IMR-90 (cell line): ENCODE measurements at regions not wholly inside any gene's neighbourhood (a gene's known extent, or its start where the extent isn't known, plus 50 kb on each side); places are given as distances from the start of the nearest gene placed in this dataset.

ENCODE experiments used
- ATAC-seq: fragments of 200-7000 bp; cut with Tn5 transposase; 2 replicates; pipeline ENCODE4 v1.9.1; 2020; ENCODE audit warnings: low read depth, mild to moderate bottlenecking, moderate library complexity
- BruUV-seq: library from RNA; stranded (reverse); fragments of 400-500 nt; replicated peaks from 2 replicates; lab custom pipeline; 2021; lab: Mats Ljungman, UMichigan
- CTCF ChIA-PET: fragments of 300-600 bp; formaldehyde crosslinking; extraction: SDS; loops from one replicate; lab custom pipeline; 2021; ENCODE audit warnings: antibody characterized with exemption; lab: Yijun Ruan, JAX
- POLR2A ChIA-PET: fragments of 300-600 bp; sonication (Branson Sonifier 250); formaldehyde crosslinking; loops from one replicate; lab custom pipeline; 2022; ENCODE audit warnings: antibody characterized with exemption; ENCODE audit not compliant: unreplicated experiment; lab: Charles Lee
- DNase-seq: peaks from one replicate; pipeline ENCODE4 v3.0.0; 2013
- H2AFZ ChIP-seq: replicated peaks from 2 replicates; pipeline ENCODE3; 2013; ENCODE audit warnings: low read length, mild to moderate bottlenecking; ENCODE audit not compliant: poor library complexity
- H2AK5ac ChIP-seq: 2 replicates; pipeline ENCODE4 v1.6.1; 2013; ENCODE audit warnings: low read depth, low read length, inconsistent platforms
- H2AK9ac ChIP-seq: replicated peaks from 2 replicates; pipeline ENCODE3; 2013; ENCODE audit warnings: mild to moderate bottlenecking, low read depth, low read length, moderate library complexity; ENCODE audit not compliant: poor library complexity
- H2BK120ac ChIP-seq: 2 replicates; pipeline ENCODE4 v1.6.1; 2013; ENCODE audit warnings: low read depth, low read length, inconsistent platforms
- H2BK15ac ChIP-seq: 3 replicates; pipeline ENCODE4 v1.6.1; 2013; ENCODE audit warnings: low read depth, low read length, inconsistent platforms
- H2BK20ac ChIP-seq: 2 replicates; pipeline ENCODE4 v1.6.1; 2013; ENCODE audit warnings: low read depth, mild to moderate bottlenecking, inconsistent platforms, low read length, moderate library complexity
- H2BK5ac ChIP-seq: 2 replicates; pipeline ENCODE4 v1.6.1; 2013; ENCODE audit warnings: mild to moderate bottlenecking, low read depth, low read length, inconsistent platforms; ENCODE audit not compliant: poor library complexity, severe bottlenecking
- H3K14ac ChIP-seq: replicated peaks from 2 replicates; pipeline ENCODE4 v1.6.1; 2013; ENCODE audit warnings: low read depth, low read length, inconsistent platforms
- H3K18ac ChIP-seq: 2 replicates; pipeline ENCODE4 v1.6.1; 2013; ENCODE audit warnings: low read depth, low read length, control low read depth
- H3K23ac ChIP-seq: 2 replicates; pipeline ENCODE4 v1.6.1; 2013; ENCODE audit warnings: low read depth, low read length, inconsistent platforms
- H3K27ac ChIP-seq: 2 replicates; pipeline ENCODE4 v1.5.1; 2013; ENCODE audit warnings: mild to moderate bottlenecking, control low read depth, low read length; ENCODE audit not compliant: insufficient read depth
- H3K27me3 ChIP-seq: 2 replicates; pipeline ENCODE4 v1.6.1; 2013; ENCODE audit warnings: low read length; ENCODE audit not compliant: control insufficient read depth, insufficient read depth
- H3K36me3 ChIP-seq: 2 replicates; pipeline ENCODE4 v1.6.1; 2013; ENCODE audit warnings: low read length, mixed read lengths; ENCODE audit not compliant: control insufficient read depth, insufficient read depth
- H3K4ac ChIP-seq: 2 replicates; pipeline ENCODE4 v1.6.1; 2013; ENCODE audit warnings: low read depth, low read length, inconsistent platforms
- H3K4me1 ChIP-seq: 2 replicates; pipeline ENCODE4 v1.6.1; 2013; ENCODE audit warnings: low read length, mixed read lengths; ENCODE audit not compliant: control insufficient read depth, insufficient read depth
- H3K4me2 ChIP-seq: 2 replicates; pipeline ENCODE4 v1.6.1; 2013; ENCODE audit warnings: low read depth, mild to moderate bottlenecking, control low read depth, low read length, moderate library complexity
- H3K4me3 ChIP-seq: 2 replicates; pipeline ENCODE4 v1.5.1; 2013; ENCODE audit warnings: low read depth, mild to moderate bottlenecking, control low read depth, low read length, moderate library complexity; ENCODE audit not compliant: insufficient read depth
- H3K56ac ChIP-seq: 2 replicates; pipeline ENCODE4 v1.6.1; 2013; ENCODE audit warnings: low read length, inconsistent platforms; ENCODE audit not compliant: insufficient read depth; ENCODE audit errors: extremely low read depth
- H3K79me1 ChIP-seq, 2 experiments: 2 replicates each; pipeline ENCODE4 v1.6.1; 2013; ENCODE audit warnings: low read length in 2 of 2, inconsistent platforms in 1 of 2, low read depth in 1 of 2
- H3K9ac ChIP-seq: 2 replicates; pipeline ENCODE4 v1.6.1; 2013; ENCODE audit warnings: low read depth, low read length, control low read depth
- H3K9me1 ChIP-seq: 2 replicates; pipeline ENCODE4 v1.6.1; 2013; ENCODE audit warnings: low read length, inconsistent platforms; ENCODE audit not compliant: insufficient read depth
- H3K9me3 ChIP-seq: 2 replicates; pipeline ENCODE4 v1.6.1; 2013; ENCODE audit warnings: low read length; ENCODE audit not compliant: control insufficient read depth, insufficient read depth
- H4K20me1 ChIP-seq: 2 replicates; pipeline ENCODE4 v1.6.1; 2013; ENCODE audit warnings: low read length, inconsistent platforms; ENCODE audit not compliant: insufficient read depth
- H4K5ac ChIP-seq: 2 replicates; pipeline ENCODE4 v1.6.1; 2013; ENCODE audit warnings: mild to moderate bottlenecking, low read depth, low read length, control low read depth
- H4K8ac ChIP-seq, 2 experiments: 2 replicates each; pipeline ENCODE4 v1.6.1; 2013; ENCODE audit warnings: low read depth in 2 of 2, low read length in 2 of 2, control low read depth in 1 of 2, inconsistent platforms in 1 of 2
- H4K91ac ChIP-seq: 2 replicates; pipeline ENCODE4 v1.6.1; 2013; ENCODE audit warnings: low read depth, low read length, inconsistent platforms; ENCODE audit not compliant: insufficient read depth
- MAFK ChIP-seq: IDR thresholded peaks from 2 replicates; pipeline ENCODE4 v1.6.1; 2012; ENCODE audit warnings: low read depth, low read length, improper control_type of control experiment
- SMC3 ChIP-seq: fragments of 150-350 bp; IDR thresholded peaks from 2 replicates; pipeline ENCODE4 v1.6.1; 2016; ENCODE audit warnings: low read depth, mild to moderate bottlenecking, antibody characterized with exemption, low read length, moderate library complexity
- dilution Hi-C: fragments of 300-500 bp; cut with HindIII; formaldehyde crosslinking; loops from one replicate; pipeline ENCODE4 v1.14.3; 2018; ENCODE audit warnings: low sequenced_read_pairs; ENCODE audit not compliant: unreplicated experiment
- in situ Hi-C: fragments of 300-500 bp; cut with MboI; formaldehyde crosslinking; loops from 3 replicates; pipeline ENCODE4 v1.14.3; 2019; ENCODE audit warnings: low sequenced_read_pairs, inconsistent platforms, mixed read lengths
- intact Hi-C: fragments of 100-400 bp; cut with micrococcal nuclease; formaldehyde crosslinking; loops from 2 replicates; pipeline ENCODE4 v1.10.0; 2022

GRCh38 chr3:18195836-18196235 is 229.3 kb downstream of the SATB1 start:
- ChIA-PET POLR2A (no interaction called here), CTCF (no interaction called here)
- Histone ChIP-seq H3K79me1 (no peaks in the 10 kb centered on the region), H3K27me3 (no peaks in the 10 kb centered on the region), H3K9ac (no peak overlapping the region), H3K4me3 (no peak overlapping the region), H2BK120ac (no peak overlapping the region), H3K14ac (no peak overlapping the region), H3K36me3 (no peaks in the 10 kb centered on the region), H3K56ac (no peak overlapping the region), H4K20me1 (no peaks in the 10 kb centered on the region), H3K9me3 (no peaks in the 10 kb centered on the region), H2AK5ac (no peak overlapping the region), H3K23ac (no peak overlapping the region), H2AK9ac (no peak overlapping the region), H4K91ac (no peak overlapping the region), H3K9me1 (no peaks in the 10 kb centered on the region), H2BK20ac (no peak overlapping the region), H2BK5ac (no peak overlapping the region), H3K4me2 (no peak overlapping the region), H3K4me1 (no peaks in the 10 kb centered on the region), H3K27ac (no peak overlapping the region), H2AFZ (no peak overlapping the region), H3K18ac (no peak overlapping the region), H4K5ac (no peak overlapping the region), H4K8ac (no peak overlapping the region), H3K4ac (no peak overlapping the region), H2BK15ac (no peak overlapping the region)
- in situ Hi-C loops (no loop called here), intact Hi-C loops (no loop called here), dilution Hi-C loops (no loop called here)
- DNase-seq (no peak), ATAC-seq (no peak)
- BruUV-seq, result no TSS peak
- TF ChIP-seq MAFK (peak; percentile 46), SMC3 (no peak)
